Amygdala (tissue), 56 donors: ENCODE measurements at regions not wholly inside any gene's neighbourhood (a gene's known extent, or its start where the extent isn't known, plus 50 kb on each side); places are given as distances from the start of the nearest gene placed in this dataset.

Experiments used
- DNase-seq, 56 donors: peaks; one replicate each; lab custom pipeline; 2025; lab: John Stamatoyannopoulos, UW

- no peak for DNase-seq
Measured at GRCh38 chr4:1469607-1470392, 63.6 kb upstream of the NKX1-1 start.

- DNase-seq: no peak
Measured at GRCh38 chr4:1469043-1469442, 62.8 kb upstream of the NKX1-1 start.

GRCh38 chr4:1467581-1468458 lies 61.6 kb upstream of the NKX1-1 start:
- no peak for DNase-seq

- DNase-seq: no peak
Measured at GRCh38 chr4:1466863-1467165, 60.6 kb upstream of the NKX1-1 start.

- DNase-seq: no peak
Measured at GRCh38 chr4:1466034-1466862, 60.0 kb upstream of the NKX1-1 start.

- DNase-seq: no peak
Measured at GRCh38 chr4:1465173-1466033, 59.2 kb upstream of the NKX1-1 start.

GRCh38 chr4:1464581-1465171 lies 58.4 kb upstream of the NKX1-1 start:
- no peak for DNase-seq

- no peak for DNase-seq
Measured at GRCh38 chr4:1463927-1464540, 57.8 kb upstream of the NKX1-1 start.

GRCh38 chr4:1463088-1463926 lies 57.1 kb upstream of the NKX1-1 start:
- DNase-seq: no peak

GRCh38 chr4:1462768-1463075 lies 56.5 kb upstream of the NKX1-1 start:
- DNase-seq: no peak

- no peak for DNase-seq
Measured at GRCh38 chr4:1462009-1462767, 55.9 kb upstream of the NKX1-1 start.

- DNase-seq: no peak
Measured at GRCh38 chr4:1460967-1461868, 55.0 kb upstream of the NKX1-1 start.

- DNase-seq: no peak
Measured at GRCh38 chr4:1459722-1460511, 53.7 kb upstream of the NKX1-1 start.

- no peak for DNase-seq
Measured at GRCh38 chr4:1459081-1459721, 53.0 kb upstream of the NKX1-1 start.

GRCh38 chr4:1458581-1458980 lies 52.3 kb upstream of the NKX1-1 start:
- no peak for DNase-seq
